ENCODE measurements at regions not wholly inside any gene's neighbourhood (a gene's known extent, or its start where the extent isn't known, plus 50 kb on each side); places are given as distances from the start of the nearest gene placed in this dataset.

DNA sequence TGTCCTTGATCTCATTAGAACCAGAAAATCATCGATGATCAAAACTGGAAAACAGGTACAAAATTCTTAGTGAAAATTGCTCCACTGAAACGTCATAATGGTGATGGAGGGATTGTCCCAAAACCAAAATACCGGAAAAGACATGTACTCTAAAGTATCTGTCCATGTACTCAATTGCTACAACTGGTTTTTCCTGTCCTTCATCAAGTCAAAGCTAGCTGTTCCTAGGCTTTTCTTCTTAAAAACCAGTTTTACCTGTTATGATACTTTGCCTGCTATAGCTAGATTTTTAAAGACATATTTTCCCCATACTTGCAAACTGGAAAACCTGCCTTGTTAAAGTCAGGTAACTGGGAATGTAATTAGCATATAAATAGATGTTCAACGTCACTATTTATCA is 50.5 kb upstream of the LRRC1 start:
- DNase-seq = no peak

- no peak for DNase-seq
Measured at GRCh38 chr6:53741034-53741823, 53.6 kb upstream of the LRRC1 start.

DNA sequence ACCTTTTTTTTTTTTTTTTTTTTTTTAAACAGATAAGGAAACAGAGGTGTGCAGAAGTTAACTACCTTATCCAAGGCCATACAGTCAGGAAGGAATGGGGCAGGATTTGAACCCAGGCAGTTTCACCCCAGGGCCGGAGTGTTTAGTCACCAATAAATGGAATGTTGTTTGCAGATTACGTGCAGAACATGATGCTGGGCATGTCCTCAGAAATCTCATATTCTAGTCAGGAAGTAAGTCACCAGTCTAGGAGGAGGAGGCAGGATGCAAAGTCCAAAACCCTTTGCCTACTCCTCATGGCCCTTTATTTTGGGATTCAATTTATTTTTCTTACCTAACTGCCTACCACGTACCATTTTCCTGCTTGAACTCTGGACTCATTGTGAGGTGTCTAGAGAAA is 57.1 kb upstream of the LRRC1 start:
- DNase-seq = no peak

- DNase-seq = no peak
Measured at GRCh38 chr6:53735896-53736295, 58.9 kb upstream of the LRRC1 start.

DNA sequence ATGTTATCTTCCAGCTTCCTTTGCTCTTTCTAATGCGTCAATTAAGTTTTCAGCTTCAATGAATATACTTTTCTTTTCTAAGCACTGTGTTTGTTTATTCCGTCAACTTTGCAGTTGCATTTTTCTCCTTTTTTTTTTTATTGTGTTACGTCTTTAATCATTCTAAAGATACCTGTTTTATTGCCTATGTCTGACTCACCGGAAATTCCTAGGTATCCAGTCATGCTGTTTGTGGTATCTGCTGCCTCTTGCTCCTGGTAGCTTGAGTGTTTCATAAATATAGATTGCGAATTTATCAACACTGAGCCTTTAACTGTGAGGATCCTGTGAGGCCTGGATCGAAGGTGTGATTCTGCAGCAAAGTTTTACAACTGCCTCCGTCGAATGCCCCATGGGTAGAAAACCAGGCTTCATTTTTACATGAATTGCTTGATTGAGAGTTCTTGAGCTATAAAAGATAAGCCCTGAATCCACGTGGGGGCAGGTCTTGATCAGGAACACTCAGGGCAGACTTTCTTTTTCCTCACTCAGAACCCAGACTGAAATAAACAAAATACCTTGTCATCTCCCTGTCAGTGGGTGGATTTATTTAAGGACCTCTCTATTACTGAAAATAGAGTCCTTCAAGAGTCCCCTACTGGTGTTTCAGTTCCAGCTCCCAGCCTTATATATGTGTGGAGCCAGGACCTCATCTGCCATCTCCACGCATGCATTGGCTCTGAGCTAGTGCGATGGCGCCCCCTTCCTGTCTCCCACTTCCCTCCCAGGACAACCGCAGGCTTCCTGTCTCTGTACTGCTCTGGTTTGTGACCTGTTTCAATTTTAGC is 60.1 kb upstream of the LRRC1 start:
- no peak for DNase-seq

DNA sequence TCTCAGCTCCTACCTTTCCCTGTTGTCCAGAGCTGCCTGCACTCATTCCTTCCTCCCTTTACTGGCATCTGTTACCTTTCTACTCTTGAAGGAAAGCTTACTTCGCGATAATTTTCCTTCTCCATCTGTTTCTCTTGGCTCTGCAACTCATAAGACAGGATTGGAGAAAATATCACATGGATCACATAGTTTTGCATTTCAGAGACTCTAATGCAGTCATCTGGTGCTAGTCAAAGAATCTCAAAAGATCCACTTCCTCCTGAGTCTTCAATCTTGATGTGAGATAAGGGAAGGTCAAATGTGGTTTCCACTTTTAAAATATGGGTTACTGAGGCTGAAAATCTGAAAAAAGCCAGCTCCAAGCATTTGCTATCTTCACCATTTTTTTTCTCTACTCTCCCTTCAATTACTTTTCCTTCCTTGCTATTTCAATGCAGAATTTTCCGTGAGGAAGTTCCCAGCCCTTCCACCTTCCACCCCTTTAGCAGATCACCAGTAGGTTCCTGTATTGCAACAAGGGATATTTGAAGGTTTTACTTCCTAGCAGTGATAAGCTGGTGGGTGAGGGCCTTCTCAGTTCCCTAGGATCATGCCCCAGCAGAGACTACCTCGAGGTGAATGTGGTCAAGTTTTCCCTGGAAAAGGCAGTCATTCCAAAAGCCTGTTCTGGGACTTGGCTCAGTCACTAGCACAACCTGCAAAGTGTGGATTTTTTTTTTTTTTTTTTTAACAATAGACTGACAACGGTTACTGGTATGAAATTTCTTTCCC is 62.8 kb upstream of the LRRC1 start:
- no peak for DNase-seq

DNA sequence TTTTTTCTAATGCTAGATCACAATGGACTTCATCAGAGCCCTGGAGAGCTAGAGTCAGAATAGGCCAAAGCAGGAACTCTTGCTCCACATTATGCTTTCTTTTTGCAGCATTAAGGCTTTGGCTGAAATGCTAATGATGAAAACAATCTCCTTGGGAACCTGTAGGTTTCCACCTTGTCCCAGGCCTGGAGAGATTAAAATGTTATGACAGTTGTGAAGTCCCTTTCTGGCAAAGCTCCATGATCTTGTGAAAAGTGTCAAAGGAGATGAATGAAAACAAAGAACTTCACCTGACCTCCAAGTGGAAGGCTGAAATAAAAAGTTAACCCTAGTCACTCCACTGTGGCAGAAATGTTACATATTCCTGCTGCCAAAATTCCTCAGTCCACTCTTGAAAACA is 64.0 kb upstream of the LRRC1 start:
- DNase-seq = no peak

DNA sequence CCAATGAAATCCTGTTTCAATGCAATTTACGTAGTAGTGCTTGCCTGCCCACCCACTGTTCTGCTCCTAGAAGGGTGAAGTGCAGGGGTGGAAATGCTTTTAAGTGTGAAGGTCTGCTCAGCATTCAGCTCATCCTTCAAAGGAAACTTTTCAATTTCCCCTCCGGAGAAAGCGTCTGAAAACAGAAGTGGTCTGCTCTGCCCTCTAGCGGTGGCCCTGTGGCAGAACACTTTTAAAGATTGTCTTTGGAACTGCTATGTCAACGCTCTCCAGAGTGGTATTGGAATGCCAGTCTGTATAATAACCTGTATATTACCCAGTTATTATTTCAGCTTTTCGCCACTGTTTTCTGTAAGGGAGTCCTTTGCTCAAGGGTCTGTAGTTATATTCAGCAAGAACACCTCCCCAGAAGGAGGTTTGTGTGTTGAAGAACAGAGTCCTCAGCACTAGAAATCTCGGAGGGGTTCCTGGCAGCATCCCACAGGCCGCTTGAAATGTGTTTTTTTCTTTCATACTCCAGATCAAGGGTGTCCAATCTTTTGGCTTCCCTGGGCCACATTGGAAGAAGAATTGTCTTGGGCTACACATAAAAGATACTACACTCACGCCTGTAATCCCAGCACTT is 63.1 kb upstream of the KLHL31 start:
- peak; percentile 49 for DNase-seq

- DNase-seq = no peak
Measured at GRCh38 chr6:53727748-53728147, 62.2 kb upstream of the KLHL31 start.

DNA sequence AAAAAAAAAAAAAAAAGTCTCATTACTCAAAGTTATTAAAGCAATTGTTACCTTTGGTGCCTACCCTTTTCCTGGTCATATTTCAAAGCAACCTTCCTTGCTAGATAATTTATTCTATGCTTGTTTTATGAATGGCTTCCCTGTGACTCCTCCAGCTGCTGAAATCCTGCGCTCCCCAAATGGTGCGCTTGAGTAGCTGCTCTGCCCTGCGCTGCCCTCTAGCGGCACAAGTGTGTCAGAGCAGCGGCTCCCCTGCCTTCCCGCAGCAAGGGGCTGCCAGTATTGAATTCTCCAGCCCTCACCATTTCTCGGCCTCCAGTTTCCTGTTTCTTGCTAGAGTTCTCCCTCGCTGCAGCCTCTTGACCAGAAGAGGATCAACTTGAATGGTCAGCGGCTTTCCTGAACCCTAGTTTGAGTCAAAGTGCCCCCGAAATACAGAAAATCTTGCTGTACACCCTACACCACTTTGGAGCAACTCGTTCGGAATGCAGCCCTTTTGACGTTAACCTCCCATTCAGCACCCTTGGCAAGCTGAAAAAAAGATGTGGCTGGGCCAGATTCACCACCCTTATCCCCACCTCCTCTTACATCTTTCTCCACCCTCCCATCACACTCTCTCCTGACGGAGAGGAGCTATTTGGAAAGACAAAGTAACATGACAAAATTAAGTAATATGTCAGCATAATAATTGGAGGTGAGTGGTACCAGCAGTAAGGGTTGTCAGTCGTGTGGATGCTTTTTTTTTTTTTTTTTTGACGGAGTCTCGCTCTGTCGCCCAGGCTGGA is 60.4 kb upstream of the KLHL31 start:
- DNase-seq = peak; percentile 78

DNA sequence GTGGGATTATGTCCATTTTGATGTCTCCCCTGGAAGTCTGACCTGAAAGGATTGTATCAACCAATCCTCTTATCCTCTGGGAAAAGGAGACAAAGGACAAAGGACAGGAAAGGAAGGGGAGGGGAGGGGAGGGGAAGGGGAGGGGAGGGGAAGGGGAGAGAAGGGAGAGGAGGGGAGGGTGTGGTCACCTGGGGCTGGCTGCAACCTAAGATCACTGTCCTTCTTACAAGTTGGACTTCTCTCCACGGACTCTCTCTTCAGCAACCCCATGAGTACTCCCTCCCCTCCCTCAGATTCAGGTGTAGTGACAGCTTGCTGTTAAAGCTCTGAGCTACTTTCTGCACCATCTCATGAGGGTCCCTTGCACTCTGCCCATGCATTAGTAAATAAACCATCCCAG is 58.9 kb upstream of the KLHL31 start:
- DNase-seq = no peak

DNA sequence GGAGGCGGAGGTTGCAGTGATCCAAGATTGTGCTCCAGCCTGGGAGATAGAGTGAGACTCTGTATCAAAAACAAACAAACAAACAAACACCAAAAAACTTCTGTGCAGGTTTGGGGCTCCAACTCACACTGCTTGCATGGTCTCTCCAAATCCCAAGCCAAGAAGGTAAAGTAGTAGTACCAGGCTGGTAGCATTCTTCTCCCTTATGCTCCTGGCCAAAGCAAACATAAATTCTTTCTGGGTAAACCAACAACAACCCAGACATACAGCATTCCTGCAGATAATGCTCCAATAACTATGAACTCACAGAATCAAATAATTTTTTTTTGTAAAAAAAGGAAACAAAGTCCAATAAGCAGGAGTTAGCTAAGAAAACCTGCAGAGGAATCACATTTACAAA is 57.8 kb upstream of the KLHL31 start:
- no peak for DNase-seq

- no peak for DNase-seq
Measured at GRCh38 chr6:53721766-53722165, 56.2 kb upstream of the KLHL31 start.

DNA sequence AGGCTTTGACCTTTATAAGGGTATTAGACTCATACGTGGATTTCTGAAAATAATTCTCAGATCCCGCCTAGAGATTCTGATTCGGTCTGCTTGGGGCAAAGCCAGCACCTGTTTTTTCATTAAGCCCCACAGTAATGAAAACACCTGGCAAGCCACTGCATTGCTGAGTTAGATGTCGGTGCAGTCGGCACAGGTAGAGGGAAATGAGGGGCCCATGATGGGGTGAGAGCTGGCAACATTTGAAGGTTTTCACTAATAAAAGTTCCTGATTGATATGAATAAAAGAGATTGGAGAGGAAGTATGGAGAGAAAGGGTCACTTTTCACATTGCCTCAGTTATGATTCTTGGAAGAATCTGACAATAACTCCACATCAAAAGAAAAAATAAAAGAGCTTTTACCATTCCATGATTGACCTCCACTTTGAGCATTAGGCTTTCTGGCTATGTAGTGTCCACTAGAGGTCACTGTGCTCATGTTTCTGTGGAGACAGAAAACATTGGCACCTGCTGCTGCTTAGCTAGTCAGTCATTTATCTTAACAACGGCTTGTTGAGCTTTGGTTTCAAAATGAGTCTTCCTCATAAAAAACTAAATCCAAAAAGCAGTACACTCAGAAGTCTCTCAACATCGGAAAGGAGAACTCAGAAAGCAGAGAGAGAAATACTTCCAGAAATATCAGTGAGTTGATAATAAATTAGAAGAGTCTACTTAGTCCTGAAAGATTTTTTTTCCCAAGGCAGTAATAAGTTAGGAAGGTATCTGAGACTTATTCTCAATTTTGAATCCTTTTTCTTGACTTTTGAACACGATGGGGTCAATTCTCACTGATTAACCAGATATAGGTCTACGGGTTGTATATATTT is 53.3 kb upstream of the KLHL31 start:
- DNase-seq = no peak

- no peak for DNase-seq
Measured at GRCh38 chr6:53717566-53717965, 52.0 kb upstream of the KLHL31 start.

DNA sequence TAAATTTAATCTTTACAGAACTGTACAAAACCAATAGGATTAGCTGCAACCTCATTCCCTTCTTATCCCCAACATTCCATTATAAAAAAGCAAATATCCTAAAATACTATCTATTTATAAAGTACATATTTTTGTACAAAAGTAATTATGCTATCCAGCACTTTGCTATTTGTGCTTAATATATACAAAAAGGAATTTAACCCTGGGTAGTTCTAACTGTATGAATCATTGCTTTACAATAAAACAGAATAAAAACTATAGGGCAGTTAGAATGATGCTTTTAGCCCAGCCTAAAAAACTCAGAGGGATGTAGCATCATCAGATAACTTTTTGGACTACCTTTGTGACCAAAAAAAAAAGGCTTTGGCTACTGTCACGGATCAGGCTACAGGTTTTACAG is 49.9 kb upstream of the KLHL31 start:
- no peak for DNase-seq
